Sigmoid colon (tissue), 6 donors: ENCODE measurements at regions not wholly inside any gene's neighbourhood (a gene's known extent, or its start where the extent isn't known, plus 50 kb on each side); places are given as distances from the start of the nearest gene placed in this dataset.

ENCODE experiments used
- DNase-seq: peaks from one replicate; pipeline ENCODE4 v3.0.0-alpha.2; 2019
- H3K27ac ChIP-seq, 4 donors: fragments of 200-600 bp; sonication (generic); one replicate each; pipeline ENCODE4 v1.5.1; 2016 to 2019; ENCODE audit warnings: mild to moderate bottlenecking in 1 of 4
- H3K27me3 ChIP-seq, 3 donors: fragments of 200-600 bp; sonication (generic); one replicate each; pipeline ENCODE4 v1.5.1; 2019; ENCODE audit warnings: mild to moderate bottlenecking in 1 of 3
- H3K36me3 ChIP-seq, 4 donors: fragments of 200-600 bp; sonication (generic); one replicate each; pipeline ENCODE4 v1.5.1; 2016 to 2019
- H3K4me1 ChIP-seq, 4 donors: fragments of 200-600 bp; sonication (generic); one replicate each; pipeline ENCODE4 v1.5.1; 2017 to 2019
- H3K4me3 ChIP-seq, 4 donors: fragments of 200-600 bp; sonication (generic); one replicate each; pipeline ENCODE4 v1.5.1; 2017 to 2019; ENCODE audit warnings: mild to moderate bottlenecking in 2 of 4, moderate library complexity in 1 of 4
- H3K9me3 ChIP-seq, 4 donors: fragments of 200-600 bp in 3 of 4; sonication (generic) in 3 of 4; one replicate each; pipeline versions ENCODE4 v1.5.1 to v1.6.1; 2013 to 2019
- CTCF ChIP-seq, 4 experiments: fragments of 450-650 bp in 3 of 4; fragments of 200-600 bp in 1 of 4; IDR thresholded peaks; one replicate each; pipeline ENCODE4 v1.5.1; 2016 to 2019; ENCODE audit warnings: antibody characterized with exemption in 4 of 4, mild to moderate bottlenecking in 3 of 4, moderate library complexity in 2 of 4
- EP300 ChIP-seq, 4 donors: sonication (generic); formaldehyde crosslinking; IDR thresholded peaks; one replicate each; pipeline ENCODE4 v1.6.1; 2017; ENCODE audit warnings: antibody characterized with exemption in 4 of 4
- POLR2A ChIP-seq, 2 donors: fragments of 450-650 bp; IDR thresholded peaks; one replicate each; pipeline ENCODE4 v1.6.1; 2016; ENCODE audit warnings: antibody characterized with exemption in 2 of 2, mild to moderate bottlenecking in 2 of 2, moderate library complexity in 2 of 2
- POLR2AphosphoS5 ChIP-seq, 4 donors: sonication (generic); formaldehyde crosslinking; IDR thresholded peaks; one replicate each; pipeline ENCODE4 v1.6.1; 2017; ENCODE audit warnings: antibody characterized with exemption in 4 of 4
- WGBS, 2 donors: extraction: QIAGEN DNeasy Blood & Tissue Kit; methylation state at CpG; one replicate each; pipeline ENCODE4 v1.1.7; 2013; 5-methylcytosine and 5-hydroxymethylcytosine counted together
- intact Hi-C: fragments of 100-400 bp; cut with DNase I; formaldehyde crosslinking; loops from one replicate; pipeline ENCODE4 v1.15.1; 2023
- donor health status: healthy with polysubstance abuse.
- donor health status: healthy.

GRCh38 chr13:65456150-65456912 is 1773.8 kb downstream of the PCDH9 start:
- no peaks in the 10 kb centered on the region for H3K27me3 ChIP-seq
- intact Hi-C loops = no loop called here
- peaks cover 0 to 2% (median 0%) of the 10 kb centered on the region in 4 donors for H3K9me3 ChIP-seq
- H3K27ac ChIP-seq = no peak overlapping the region
- DNase-seq = no peak
- TF ChIP-seq POLR2AphosphoS5 (IDR thresholded peaks at IDR 0.05) (no peak), CTCF (IDR thresholded peaks at IDR 0.05) (no peak), POLR2A (IDR thresholded peaks at IDR 0.05) (no peak), EP300 (IDR thresholded peaks at IDR 0.05) (no peak)
- no peaks in the 10 kb centered on the region for H3K36me3 ChIP-seq
- no peaks in the 10 kb centered on the region for H3K4me1 ChIP-seq
- H3K4me3 ChIP-seq = no peak overlapping the region
- 70 to 83% methylated on average over 5 of the region's 5 CpGs for WGBS, 2 donors

GRCh38 chr13:65454403-65454802 is 1775.7 kb downstream of the PCDH9 start:
- TF ChIP-seq EP300 (IDR thresholded peaks at IDR 0.05) (no peak), POLR2A (IDR thresholded peaks at IDR 0.05) (no peak), CTCF (IDR thresholded peaks at IDR 0.05) (no peak), POLR2AphosphoS5 (IDR thresholded peaks at IDR 0.05) (no peak)
- H3K27ac ChIP-seq = no peak overlapping the region
- no peaks in the 10 kb centered on the region for H3K4me1 ChIP-seq
- no peak for DNase-seq
- no peaks in the 10 kb centered on the region for H3K27me3 ChIP-seq
- H3K4me3 ChIP-seq = no peak overlapping the region
- intact Hi-C loops = no loop called here
- peaks cover 0 to 2% (median 0%) of the 10 kb centered on the region in 4 donors for H3K9me3 ChIP-seq
- 75 to 84% methylated on average over 4 of the region's 4 CpGs for WGBS, 2 donors
- no peaks in the 10 kb centered on the region for H3K36me3 ChIP-seq

DNA sequence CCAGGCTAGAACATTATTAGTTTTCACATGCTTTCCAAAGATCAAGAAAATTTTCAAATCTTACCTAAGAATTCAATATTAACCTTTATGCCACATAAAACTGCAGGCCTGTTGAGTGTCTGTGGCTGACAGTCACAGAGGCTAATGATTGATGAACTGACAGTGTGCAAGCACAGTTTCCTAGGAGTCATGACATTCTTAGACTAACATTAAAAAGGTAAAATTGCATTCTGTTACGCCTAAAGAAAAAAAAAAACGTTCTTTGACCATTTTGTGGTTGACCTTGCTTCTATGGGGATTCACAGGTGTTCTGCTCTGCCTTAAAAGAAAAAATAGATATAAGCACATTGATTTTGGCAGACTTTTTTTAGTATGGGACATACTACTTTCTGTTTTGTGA is 1776.2 kb downstream of the PCDH9 start:
- no peak for TF ChIP-seq POLR2A (IDR thresholded peaks at IDR 0.05)
- no peak for TF ChIP-seq EP300 (IDR thresholded peaks at IDR 0.05)
- TF ChIP-seq CTCF (IDR thresholded peaks at IDR 0.05) = no peak
- no peak for TF ChIP-seq POLR2AphosphoS5 (IDR thresholded peaks at IDR 0.05)
- WGBS, 2 donors = 28 to 34% methylated on average over 2 of the region's 2 CpGs
- peaks cover 0 to 2% (median 0%) of the 10 kb centered on the region in 4 donors for H3K9me3 ChIP-seq
- intact Hi-C loops = no loop called here
- no peaks in the 10 kb centered on the region for H3K36me3 ChIP-seq
- no peaks in the 10 kb centered on the region for H3K27me3 ChIP-seq
- no peaks in the 10 kb centered on the region for H3K4me1 ChIP-seq
- H3K27ac ChIP-seq = no peak overlapping the region
- no peak overlapping the region for H3K4me3 ChIP-seq
- no peak for DNase-seq

GRCh38 chr13:65445340-65445739 is 1784.8 kb downstream of the PCDH9 start:
- intact Hi-C loops = no loop called here
- Histone ChIP-seq H3K27ac (no peak overlapping the region), H3K27me3 (no peaks in the 10 kb centered on the region), H3K4me1 (no peaks in the 10 kb centered on the region), H3K36me3 (no peaks in the 10 kb centered on the region), H3K4me3 (no peak overlapping the region), H3K9me3 (no peaks in the 10 kb centered on the region)
- no peak for DNase-seq
- TF ChIP-seq POLR2A (IDR thresholded peaks at IDR 0.05) = no peak
- TF ChIP-seq EP300 (IDR thresholded peaks at IDR 0.05) = no peak

DNA sequence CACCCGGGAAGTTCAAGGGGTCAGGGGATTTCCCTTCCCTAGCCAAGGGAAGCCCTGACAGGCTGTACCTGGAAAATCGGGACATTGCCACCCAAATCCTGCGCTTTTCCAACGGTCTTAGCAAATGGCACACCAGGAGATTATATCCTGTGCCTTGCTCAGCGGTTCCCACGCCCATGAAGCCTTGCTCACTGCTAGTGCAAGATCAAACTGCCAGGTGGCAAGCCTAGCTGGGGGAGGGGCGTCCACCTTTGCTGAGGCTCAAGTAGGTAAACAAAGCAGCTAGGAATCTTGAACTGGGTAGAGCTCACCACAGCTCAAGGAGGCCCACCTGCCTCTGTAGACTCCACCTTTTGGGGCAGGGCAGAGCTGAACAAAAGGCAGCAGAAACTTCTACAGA is 1794.5 kb downstream of the PCDH9 start:
- Histone ChIP-seq H3K27ac (no peak overlapping the region), H3K4me1 (no peaks in the 10 kb centered on the region), H3K27me3 (no peaks in the 10 kb centered on the region), H3K9me3 (peaks cover 0 to 8% (median 0%) of the 10 kb centered on the region in 4 donors), H3K4me3 (no peak overlapping the region), H3K36me3 (no peaks in the 10 kb centered on the region)
- intact Hi-C loops = no loop called here
- no peak for TF ChIP-seq POLR2A (IDR thresholded peaks at IDR 0.05)
- no peak for TF ChIP-seq CTCF (IDR thresholded peaks at IDR 0.05)
- TF ChIP-seq EP300 (IDR thresholded peaks at IDR 0.05) = no peak
- no peak for TF ChIP-seq POLR2AphosphoS5 (IDR thresholded peaks at IDR 0.05)
- DNase-seq = no peak
- 83 to 90% methylated on average over 7 of the region's 7 CpGs for WGBS, 2 donors
